H9 (cell line): ENCODE measurements at regions not wholly inside any gene's neighbourhood (a gene's known extent, or its start where the extent isn't known, plus 50 kb on each side); places are given as distances from the start of the nearest gene placed in this dataset.

Source experiments
- DNase-seq: peaks from one replicate; pipeline ENCODE4 v3.0.0-alpha.2; 2017
- H2AFZ ChIP-seq: one replicate; pipeline ENCODE4 v1.6.1; 2013; ENCODE audit warnings: mild to moderate bottlenecking, low read length, control low read depth, moderate library complexity
- H2AK5ac ChIP-seq: 2 replicates; pipeline ENCODE4 v1.6.1; 2013; ENCODE audit warnings: low read length, control low read depth, mixed read lengths; ENCODE audit not compliant: insufficient read length
- H2BK120ac ChIP-seq: one replicate; pipeline ENCODE4 v1.6.1; 2013; ENCODE audit warnings: low read depth, mild to moderate bottlenecking, low read length, control low read depth, inconsistent platforms; ENCODE audit not compliant: poor library complexity, severe bottlenecking
- H2BK12ac ChIP-seq: 2 replicates; pipeline ENCODE4 v1.6.1; 2013; ENCODE audit warnings: low read length, control low read depth, mixed read lengths, low read depth; ENCODE audit not compliant: insufficient read length
- H2BK15ac ChIP-seq: 2 replicates; pipeline ENCODE4 v1.6.1; 2013; ENCODE audit warnings: low read depth, low read length, control low read depth
- H2BK20ac ChIP-seq: one replicate; pipeline ENCODE4 v1.6.1; 2013; ENCODE audit warnings: low read depth, mild to moderate bottlenecking, low read length, control low read depth, inconsistent platforms; ENCODE audit not compliant: poor library complexity, severe bottlenecking
- H2BK5ac ChIP-seq: 2 replicates; pipeline ENCODE4 v1.6.1; 2013; ENCODE audit warnings: low read length, control low read depth, mixed read lengths; ENCODE audit not compliant: insufficient read length
- H3K14ac ChIP-seq: 2 replicates; pipeline ENCODE4 v1.6.1; 2013; ENCODE audit warnings: low read length, control low read depth; ENCODE audit not compliant: insufficient read depth
- H3K18ac ChIP-seq: 2 replicates; pipeline ENCODE4 v1.6.1; 2013; ENCODE audit warnings: low read depth, mild to moderate bottlenecking, mixed read lengths, low read length, control low read depth; ENCODE audit not compliant: insufficient read length
- H3K23ac ChIP-seq: 2 replicates; pipeline ENCODE4 v1.6.1; 2013; ENCODE audit warnings: low read length, control low read depth, mixed read lengths, low read depth; ENCODE audit not compliant: insufficient read length
- H3K23me2 ChIP-seq: 2 replicates; pipeline ENCODE4 v1.6.1; 2013; ENCODE audit warnings: low read depth, mild to moderate bottlenecking, mixed read lengths, low read length, control low read depth; ENCODE audit not compliant: insufficient read length, poor library complexity, severe bottlenecking
- H3K27ac ChIP-seq: 2 replicates; pipeline ENCODE4 v1.5.1; 2013; ENCODE audit warnings: low read length, control low read depth, mixed read lengths, low read depth; ENCODE audit not compliant: insufficient read length
- H3K27me3 ChIP-seq: 2 replicates; pipeline ENCODE4 v1.6.1; 2013; ENCODE audit warnings: low read length, control low read depth, inconsistent platforms; ENCODE audit not compliant: insufficient read depth
- H3K4ac ChIP-seq: 2 replicates; pipeline ENCODE4 v1.6.1; 2013; ENCODE audit warnings: low read depth, mild to moderate bottlenecking, control low read depth, inconsistent platforms, low read length, moderate library complexity
- H3K4me1 ChIP-seq: 2 replicates; pipeline ENCODE4 v1.6.1; 2013; ENCODE audit warnings: low read length, control low read depth, inconsistent platforms; ENCODE audit not compliant: insufficient read depth
- H3K4me2 ChIP-seq: 2 replicates; pipeline ENCODE4 v1.6.1; 2013; ENCODE audit warnings: low read length, control low read depth, mixed read lengths; ENCODE audit not compliant: insufficient read length, insufficient read depth
- H3K56ac ChIP-seq: 2 replicates; pipeline ENCODE4 v1.6.1; 2013; ENCODE audit warnings: low read depth, mild to moderate bottlenecking, mixed read lengths, low read length, control low read depth; ENCODE audit not compliant: insufficient read length
- H3K79me1 ChIP-seq: 2 replicates; pipeline ENCODE4 v1.6.1; 2013; ENCODE audit warnings: low read depth, mild to moderate bottlenecking, moderate library complexity, low read length, control low read depth, inconsistent platforms; ENCODE audit not compliant: insufficient read depth, poor library complexity, severe bottlenecking
- H3K79me2 ChIP-seq: 2 replicates; pipeline ENCODE4 v1.6.1; 2013; ENCODE audit warnings: low read length, control low read depth, inconsistent platforms; ENCODE audit not compliant: insufficient read depth
- H3K9ac ChIP-seq: 2 replicates; pipeline ENCODE4 v1.6.1; 2013; ENCODE audit warnings: low read length, control low read depth, mixed read lengths; ENCODE audit not compliant: insufficient read length; ENCODE audit errors: extremely low read depth
- H3K9me3 ChIP-seq: one replicate; pipeline ENCODE4 v1.6.1; 2013; ENCODE audit warnings: low read depth, low read length, inconsistent platforms; ENCODE audit not compliant: control insufficient read depth
- H3T11ph ChIP-seq: one replicate; pipeline ENCODE4 v1.6.1; 2013; ENCODE audit warnings: mild to moderate bottlenecking, low read length, control low read depth, inconsistent platforms
- H4K20me1 ChIP-seq: one replicate; pipeline ENCODE4 v1.6.1; 2013; ENCODE audit not compliant: control insufficient read depth, insufficient read length, insufficient read depth
- H4K5ac ChIP-seq: 2 replicates; pipeline ENCODE4 v1.6.1; 2013; ENCODE audit warnings: low read depth, mild to moderate bottlenecking, mixed read lengths, low read length, control low read depth; ENCODE audit not compliant: insufficient read length
- H4K8ac ChIP-seq: replicated peaks from 2 replicates; pipeline ENCODE4 v1.6.1; 2013; ENCODE audit warnings: low read length, control low read depth, mixed read lengths, low read depth; ENCODE audit not compliant: insufficient read length
- H4K91ac ChIP-seq: 2 replicates; pipeline ENCODE4 v1.6.1; 2013; ENCODE audit warnings: low read depth, mild to moderate bottlenecking, moderate library complexity, mixed read lengths, low read length, control low read depth; ENCODE audit not compliant: insufficient read length
- H3K27ac Mint-ChIP-seq, 3 experiments: 2 replicates in 2 of 3; 3 replicates in 1 of 3; pipeline ENCODE4 v1.8.0; 2020 to 2021; ENCODE audit warnings: mixed read lengths in 3 of 3, mild to moderate bottlenecking in 1 of 3, moderate library complexity in 1 of 3
- H3K27me3 Mint-ChIP-seq: 2 replicates; pipeline ENCODE4 v1.8.0; 2021; ENCODE audit warnings: low read depth, mild to moderate bottlenecking, moderate library complexity, mixed read lengths
- H3K36me3 Mint-ChIP-seq, 3 experiments: 2 replicates in 2 of 3; 3 replicates in 1 of 3; pipeline ENCODE4 v1.8.0; 2020 to 2021; ENCODE audit warnings: low read depth in 3 of 3, mixed read lengths in 3 of 3; ENCODE audit not compliant: insufficient read depth in 1 of 3
- H3K4me1 Mint-ChIP-seq, 2 experiments: 2 replicates each; pipeline ENCODE4 v1.8.0; 2020; ENCODE audit warnings: mixed read lengths in 2 of 2
- H3K4me3 Mint-ChIP-seq, 2 experiments: 2 replicates in 1 of 2; 3 replicates in 1 of 2; pipeline ENCODE4 v1.8.0; 2020 to 2021; ENCODE audit warnings: mild to moderate bottlenecking in 2 of 2, mixed read lengths in 2 of 2, moderate library complexity in 1 of 2
- H3K9me3 Mint-ChIP-seq, 2 experiments: 2 replicates in 1 of 2; 3 replicates in 1 of 2; pipeline ENCODE4 v1.8.0; 2020; ENCODE audit warnings: mild to moderate bottlenecking in 2 of 2, mixed read lengths in 2 of 2, moderate library complexity in 1 of 2
- WGBS: extraction: QIAGEN DNeasy Blood & Tissue Kit; methylation state at CpG from one replicate; pipeline ENCODE4 v1.1.7; 2013; ENCODE audit warnings: missing lambda C conversion rate, low lambda C conversion rate, mixed read lengths; ENCODE audit not compliant: insufficient read length; ENCODE audit errors: extremely low coverage; 5-methylcytosine and 5-hydroxymethylcytosine counted together
- TF ChIP-seq, protein P1 (sequence below): fragments of 200-600 bp; sonication (generic); conservative IDR thresholded peaks from 3 replicates; pipeline ENCODE4 v1.8.0; 2021; ENCODE audit warnings: antibody characterized with exemption, mild to moderate bottlenecking

DNA sequence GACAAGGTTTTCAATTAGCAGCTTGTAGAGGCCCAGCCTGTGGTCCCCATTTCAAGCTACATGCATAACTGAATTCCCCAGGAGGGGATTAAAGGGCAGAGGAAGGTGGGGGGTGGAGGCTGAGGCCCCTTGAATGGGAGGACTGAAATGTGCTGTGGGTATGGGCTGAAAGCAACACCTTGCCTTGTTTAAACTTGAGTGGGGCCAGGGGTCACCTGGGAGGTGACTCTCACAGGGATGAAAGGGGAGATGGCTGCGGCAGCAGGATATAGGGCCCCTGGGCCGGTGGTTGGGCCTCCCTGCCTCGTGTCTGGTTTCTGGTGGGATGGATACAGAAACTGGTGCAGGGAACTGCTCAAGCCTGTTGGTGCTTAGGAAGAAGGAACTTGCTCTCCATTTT lies 225.9 kb upstream of the SPRED2 start:
- Histone ChIP-seq H3K4me2 (no peak overlapping the region), H4K5ac (no peak overlapping the region), H2AK5ac (no peak overlapping the region), H2BK20ac (no peak overlapping the region), H3T11ph (no peak overlapping the region), H3K79me2 (no peaks in the 10 kb centered on the region), H2BK12ac (no peak overlapping the region), H3K79me1 (no peaks in the 10 kb centered on the region), H3K9ac (no peak overlapping the region), H4K8ac (no peak overlapping the region), H3K4ac (no peak overlapping the region), H4K91ac (no peak overlapping the region), H3K23ac (no peak overlapping the region), H4K20me1 (no peaks in the 10 kb centered on the region), H3K27me3 (no peaks in the 10 kb centered on the region), H3K56ac (no peak overlapping the region), H2AFZ (no peak overlapping the region), H3K27ac (no peak overlapping the region), H3K4me1 (no peaks in the 10 kb centered on the region), H3K18ac (no peak overlapping the region), H2BK120ac (no peak overlapping the region), H3K23me2 (no peaks in the 10 kb centered on the region), H3K9me3 (no peaks in the 10 kb centered on the region), H2BK15ac (no peak overlapping the region), H3K14ac (no peak overlapping the region), H2BK5ac (no peak overlapping the region)
- H3K4me3 Mint-ChIP-seq: no peak overlapping the region
- H3K36me3 Mint-ChIP-seq: no peaks in the 10 kb centered on the region
- DNase-seq: no peak
- no CpG with 5 or more reads among the region's 3 CpGs for WGBS
- peaks cover 2% of the 10 kb centered on the region; the same call in 1 of the 2 replicates for H3K27me3 Mint-ChIP-seq
- TF ChIP-seq, protein P1, sequence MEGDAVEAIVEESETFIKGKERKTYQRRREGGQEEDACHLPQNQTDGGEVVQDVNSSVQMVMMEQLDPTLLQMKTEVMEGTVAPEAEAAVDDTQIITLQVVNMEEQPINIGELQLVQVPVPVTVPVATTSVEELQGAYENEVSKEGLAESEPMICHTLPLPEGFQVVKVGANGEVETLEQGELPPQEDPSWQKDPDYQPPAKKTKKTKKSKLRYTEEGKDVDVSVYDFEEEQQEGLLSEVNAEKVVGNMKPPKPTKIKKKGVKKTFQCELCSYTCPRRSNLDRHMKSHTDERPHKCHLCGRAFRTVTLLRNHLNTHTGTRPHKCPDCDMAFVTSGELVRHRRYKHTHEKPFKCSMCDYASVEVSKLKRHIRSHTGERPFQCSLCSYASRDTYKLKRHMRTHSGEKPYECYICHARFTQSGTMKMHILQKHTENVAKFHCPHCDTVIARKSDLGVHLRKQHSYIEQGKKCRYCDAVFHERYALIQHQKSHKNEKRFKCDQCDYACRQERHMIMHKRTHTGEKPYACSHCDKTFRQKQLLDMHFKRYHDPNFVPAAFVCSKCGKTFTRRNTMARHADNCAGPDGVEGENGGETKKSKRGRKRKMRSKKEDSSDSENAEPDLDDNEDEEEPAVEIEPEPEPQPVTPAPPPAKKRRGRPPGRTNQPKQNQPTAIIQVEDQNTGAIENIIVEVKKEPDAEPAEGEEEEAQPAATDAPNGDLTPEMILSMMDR: no peak
- no peak overlapping the region for H3K27ac Mint-ChIP-seq
- H3K4me1 Mint-ChIP-seq: peaks cover 0 to 9% of the 10 kb centered on the region in 2 experiments; a peak in 3 of 4 replicates
- H3K9me3 Mint-ChIP-seq: no peaks in the 10 kb centered on the region
